ENCODE measurements at regions not wholly inside any gene's neighbourhood (a gene's known extent, or its start where the extent isn't known, plus 50 kb on each side); places are given as distances from the start of the nearest gene placed in this dataset.
"Not testable (repeated sequence)": the region's sequence is repeated elsewhere in the genome, so short reads cannot be mapped to it uniquely, and the experiment has no call there.

- TF ChIP-seq EZH2 (IDR thresholded peaks at IDR 0.05; ENCODE audit: borderline replicate concordance, low read depth, low read length, poor library complexity, severe bottlenecking); CTCF (conservative IDR thresholded peaks at IDR 0.05; ENCODE audit: low read depth, low read length): not testable (repeated sequence)
Observed at GRCh38 chr2:31748746-31749145, 168.0 kb upstream of the SRD5A2 start.
